ENCODE measurements at regions not wholly inside any gene's neighbourhood (a gene's known extent, or its start where the extent isn't known, plus 50 kb on each side); places are given as distances from the start of the nearest gene placed in this dataset.

DNA sequence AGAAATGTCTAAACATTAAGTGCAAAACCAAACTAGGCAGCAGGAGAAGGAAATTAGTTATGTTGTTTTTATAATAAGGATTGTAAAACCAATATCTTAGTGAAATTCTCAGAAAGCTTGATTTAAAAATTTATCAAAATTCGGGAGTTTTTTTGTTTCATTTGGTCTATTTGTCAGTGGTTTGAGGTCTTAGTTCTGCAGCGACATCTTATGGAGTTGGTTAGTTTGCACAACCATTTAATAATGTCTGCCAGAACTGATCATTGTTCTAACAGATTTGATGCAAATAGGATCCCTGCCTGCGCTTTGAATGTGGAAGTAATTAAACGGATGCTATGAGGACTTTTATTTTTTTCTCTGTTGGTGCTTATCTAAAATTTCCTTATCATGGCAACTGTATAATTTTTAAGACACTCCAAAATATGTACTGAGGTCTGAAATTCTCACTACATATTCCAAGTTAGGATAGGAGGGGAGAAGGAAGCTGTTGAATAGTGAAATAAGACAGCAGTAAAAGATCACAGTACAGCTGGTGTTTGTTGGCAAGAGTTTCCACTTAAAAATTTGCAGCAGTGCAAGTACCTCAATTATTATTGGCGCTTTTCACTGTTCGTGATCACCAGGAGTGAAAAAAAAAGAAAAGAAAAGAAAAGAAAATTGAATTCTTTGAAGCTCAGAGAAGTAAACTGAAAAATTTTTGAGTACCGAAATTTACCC lies 2521.4 kb downstream of the ARAP2 start:
- H3K9ac ChIP-seq = peak overlapping the region; percentile 20; the same call in 1 of the 2 replicates
- WGBS, 2 experiments (ENCODE audit: low coverage in 1 of 2, low lambda C conversion rate in 2 of 2, missing lambda C conversion rate in 2 of 2) = 11 to 16% methylated on average over 7 of the region's 7 CpGs
- H3K4me2 ChIP-seq (ENCODE audit: unreplicated experiment) = peak overlapping the region; percentile 66
- TF ChIP-seq EZH2 (IDR thresholded peaks at IDR 0.05; ENCODE audit: insufficient read depth, poor library complexity, severe bottlenecking) (no peak), EZH2phosphoT487 (IDR thresholded peaks at IDR 0.05; ENCODE audit: insufficient read depth, low read depth) (no peak)
- H3K4me1 ChIP-seq (ENCODE audit: insufficient read depth) = peaks cover 10% of the 10 kb centered on the region; the same call in 1 of the 2 replicates
- in situ Hi-C loops (cut with MboI) = no loop called here
- H3K27ac ChIP-seq = peak overlapping the region; percentile 26
- no peaks in the 10 kb centered on the region for H4K20me1 ChIP-seq (ENCODE audit: insufficient read depth)
- H3K79me2 ChIP-seq (ENCODE audit: insufficient read depth) = no peaks in the 10 kb centered on the region
- H3K9me2 ChIP-seq (ENCODE audit: insufficient read depth) = no peaks in the 10 kb centered on the region
- H2AFZ ChIP-seq = peak overlapping the region; percentile 16
- no peaks in the 10 kb centered on the region for H3K36me3 ChIP-seq (ENCODE audit: low read depth)
- H3K9me3 ChIP-seq (ENCODE audit: low read depth) = no peaks in the 10 kb centered on the region
- peaks cover 8% of the 10 kb centered on the region; the same call in 1 of the 2 replicates for H3F3A ChIP-seq (ENCODE audit: insufficient read depth)
- H3K27me3 ChIP-seq (replicated peaks; ENCODE audit: insufficient read depth) = peaks cover under 1% of the 10 kb centered on the region; the same call in 1 of the 2 replicates
- peak overlapping the region; percentile 49 for H3K4me3 ChIP-seq
- DNase-seq = peak; percentile 64

DNA sequence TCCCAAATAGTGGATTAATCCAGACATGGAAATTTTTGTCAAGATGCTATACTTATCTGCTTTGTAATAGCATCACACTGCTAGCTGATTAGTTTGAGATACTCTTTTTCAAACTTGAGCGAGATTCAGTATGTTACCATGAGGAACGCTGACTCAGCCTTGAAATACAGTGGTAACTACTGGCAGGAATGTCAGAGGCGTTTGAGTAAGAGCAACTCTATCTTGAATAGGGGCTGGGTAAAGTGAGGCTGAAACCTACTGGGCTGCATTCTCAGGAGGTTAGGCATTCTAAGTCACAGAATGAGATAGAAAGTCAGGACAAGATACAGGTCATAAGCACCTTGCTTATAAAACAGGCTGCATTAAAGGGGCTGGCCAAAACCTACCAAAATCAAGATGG lies 2519.6 kb downstream of the ARAP2 start:
- no peak overlapping the region for H2AFZ ChIP-seq
- no peak overlapping the region for H3K4me3 ChIP-seq
- peaks cover 10% of the 10 kb centered on the region; the same call in 1 of the 2 replicates for H3K4me1 ChIP-seq (ENCODE audit: insufficient read depth)
- H3K27ac ChIP-seq = no peak overlapping the region
- no peaks in the 10 kb centered on the region for H3K9me3 ChIP-seq (ENCODE audit: low read depth)
- TF ChIP-seq EZH2 (IDR thresholded peaks at IDR 0.05; ENCODE audit: insufficient read depth, poor library complexity, severe bottlenecking) (no peak), EZH2phosphoT487 (IDR thresholded peaks at IDR 0.05; ENCODE audit: insufficient read depth, low read depth) (no peak)
- no peak for DNase-seq
- H3K36me3 ChIP-seq (ENCODE audit: low read depth) = no peaks in the 10 kb centered on the region
- 91 to 98% methylated on average over 3 of the region's 3 CpGs for WGBS, 2 experiments (ENCODE audit: low coverage in 1 of 2, low lambda C conversion rate in 2 of 2, missing lambda C conversion rate in 2 of 2)
- H4K20me1 ChIP-seq (ENCODE audit: insufficient read depth) = no peaks in the 10 kb centered on the region
- no peak overlapping the region for H3K4me2 ChIP-seq (ENCODE audit: unreplicated experiment)
- H3F3A ChIP-seq (ENCODE audit: insufficient read depth) = peaks cover 8% of the 10 kb centered on the region; the same call in 1 of the 2 replicates
- H3K27me3 ChIP-seq (replicated peaks; ENCODE audit: insufficient read depth) = no peaks in the 10 kb centered on the region
- no peak overlapping the region for H3K9ac ChIP-seq
- no peaks in the 10 kb centered on the region for H3K9me2 ChIP-seq (ENCODE audit: insufficient read depth)
- no peaks in the 10 kb centered on the region for H3K79me2 ChIP-seq (ENCODE audit: insufficient read depth)
- in situ Hi-C loops (cut with MboI) = no loop called here

- H3F3A ChIP-seq (ENCODE audit: insufficient read depth) = peaks cover 8% of the 10 kb centered on the region; the same call in 1 of the 2 replicates
- no peaks in the 10 kb centered on the region for H4K20me1 ChIP-seq (ENCODE audit: insufficient read depth)
- no peak overlapping the region for H3K27ac ChIP-seq
- H3K9me3 ChIP-seq (ENCODE audit: low read depth) = no peaks in the 10 kb centered on the region
- no peak for TF ChIP-seq EZH2 (IDR thresholded peaks at IDR 0.05; ENCODE audit: insufficient read depth, poor library complexity, severe bottlenecking)
- no peak for TF ChIP-seq EZH2phosphoT487 (IDR thresholded peaks at IDR 0.05; ENCODE audit: insufficient read depth, low read depth)
- H3K4me3 ChIP-seq = no peak overlapping the region
- no peak overlapping the region for H2AFZ ChIP-seq
- no peaks in the 10 kb centered on the region for H3K79me2 ChIP-seq (ENCODE audit: insufficient read depth)
- WGBS, 2 experiments (ENCODE audit: low coverage in 1 of 2, low lambda C conversion rate in 2 of 2, missing lambda C conversion rate in 2 of 2) = 37 to 38% methylated on average over 2 of the region's 2 CpGs
- peaks cover 10% of the 10 kb centered on the region; the same call in 1 of the 2 replicates for H3K4me1 ChIP-seq (ENCODE audit: insufficient read depth)
- no peak overlapping the region for H3K4me2 ChIP-seq (ENCODE audit: unreplicated experiment)
- in situ Hi-C loops (cut with MboI) = no loop called here
- no peaks in the 10 kb centered on the region for H3K9me2 ChIP-seq (ENCODE audit: insufficient read depth)
- H3K27me3 ChIP-seq (replicated peaks; ENCODE audit: insufficient read depth) = no peaks in the 10 kb centered on the region
- no peak for DNase-seq
- H3K36me3 ChIP-seq (ENCODE audit: low read depth) = no peaks in the 10 kb centered on the region
- H3K9ac ChIP-seq = no peak overlapping the region
Observed at GRCh38 chr4:33725861-33726260, 2518.5 kb downstream of the ARAP2 start.

DNA sequence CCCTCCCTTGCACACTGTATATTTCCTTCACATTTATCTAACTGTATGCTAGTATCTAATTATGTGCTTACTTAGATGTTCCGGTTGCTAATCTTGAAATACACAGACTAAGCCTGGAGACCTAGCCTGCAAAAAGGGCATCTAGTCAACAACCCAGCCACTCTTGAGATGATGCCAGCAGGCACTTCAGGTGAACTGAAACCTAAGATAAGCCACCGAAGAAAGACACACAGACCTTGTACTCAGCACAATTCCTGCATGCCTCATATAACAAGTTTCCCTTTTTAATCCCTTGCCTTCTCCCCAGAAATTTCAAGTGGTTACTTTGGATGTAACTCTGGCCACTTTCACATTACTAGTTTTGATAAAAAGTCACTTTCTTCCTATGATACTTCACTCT lies 2506.6 kb downstream of the ARAP2 start:
- TF ChIP-seq EZH2phosphoT487 (IDR thresholded peaks at IDR 0.05; ENCODE audit: insufficient read depth, low read depth) (no peak), EZH2 (IDR thresholded peaks at IDR 0.05; ENCODE audit: insufficient read depth, poor library complexity, severe bottlenecking) (no peak)
- H3K4me2 ChIP-seq (ENCODE audit: unreplicated experiment) = no peak overlapping the region
- H3K9ac ChIP-seq = no peak overlapping the region
- no peak for DNase-seq
- in situ Hi-C loops (cut with MboI) = no loop called here
- H3K4me1 ChIP-seq (ENCODE audit: insufficient read depth) = no peaks in the 10 kb centered on the region
- 94% methylated on average over 2 of the region's 2 CpGs for WGBS, 2 experiments (ENCODE audit: low coverage in 1 of 2, low lambda C conversion rate in 2 of 2, missing lambda C conversion rate in 2 of 2)
- H3K4me3 ChIP-seq = no peak overlapping the region
- no peak overlapping the region for H2AFZ ChIP-seq
- no peaks in the 10 kb centered on the region for H3K79me2 ChIP-seq (ENCODE audit: insufficient read depth)
- no peaks in the 10 kb centered on the region for H3K27me3 ChIP-seq (replicated peaks; ENCODE audit: insufficient read depth)
- no peaks in the 10 kb centered on the region for H3F3A ChIP-seq (ENCODE audit: insufficient read depth)
- H4K20me1 ChIP-seq (ENCODE audit: insufficient read depth) = no peaks in the 10 kb centered on the region
- H3K9me2 ChIP-seq (ENCODE audit: insufficient read depth) = no peaks in the 10 kb centered on the region
- no peaks in the 10 kb centered on the region for H3K9me3 ChIP-seq (ENCODE audit: low read depth)
- H3K36me3 ChIP-seq (ENCODE audit: low read depth) = no peaks in the 10 kb centered on the region
- H3K27ac ChIP-seq = no peak overlapping the region
